ENCODE measurements at regions not wholly inside any gene's neighbourhood (a gene's known extent, or its start where the extent isn't known, plus 50 kb on each side); places are given as distances from the start of the nearest gene placed in this dataset.

GRCh38 chr5:111826064-111826463 is 69.1 kb upstream of the NREP start:
- Histone ChIP-seq H2AFZ (replicated peaks; ENCODE audit: low read length, poor library complexity) (no peak overlapping the region), H3K18ac (ENCODE audit: low read depth, low read length) (no peak overlapping the region), H3K27me3 (ENCODE audit: control insufficient read depth, insufficient read depth, low read length) (no peaks in the 10 kb centered on the region), H2AK5ac (ENCODE audit: low read depth, low read length) (no peak overlapping the region), H3K9ac (ENCODE audit: low read depth, low read length) (no peak overlapping the region), H3K79me1 (ENCODE audit: low read depth in 1 of 2, low read length in 2 of 2) (no peaks in the 10 kb centered on the region), H3K23ac (ENCODE audit: low read depth, low read length) (no peak overlapping the region), H3K56ac (ENCODE audit: extremely low read depth, insufficient read depth, low read length) (no peak overlapping the region), H4K8ac (ENCODE audit: low read depth in 2 of 2, low read length in 2 of 2) (no peak overlapping the region), H3K9me3 (ENCODE audit: control insufficient read depth, insufficient read depth, low read length) (no peaks in the 10 kb centered on the region), H3K4me2 (ENCODE audit: low read depth, low read length) (no peak overlapping the region), H4K91ac (ENCODE audit: insufficient read depth, low read depth, low read length) (no peak overlapping the region), H2AK9ac (replicated peaks; ENCODE audit: low read depth, low read length, poor library complexity) (no peak overlapping the region), H2BK15ac (ENCODE audit: low read depth, low read length) (no peak overlapping the region), H3K14ac (replicated peaks; ENCODE audit: low read depth, low read length) (no peak overlapping the region), H4K20me1 (ENCODE audit: insufficient read depth, low read length) (no peaks in the 10 kb centered on the region), H4K5ac (ENCODE audit: low read depth, low read length) (no peak overlapping the region), H3K4me3 (ENCODE audit: insufficient read depth, low read depth, low read length) (no peak overlapping the region), H2BK20ac (ENCODE audit: low read depth, low read length) (no peak overlapping the region), H2BK5ac (ENCODE audit: low read depth, low read length, poor library complexity, severe bottlenecking) (no peak overlapping the region), H3K4me1 (ENCODE audit: control insufficient read depth, insufficient read depth, low read length) (no peaks in the 10 kb centered on the region; the same call in 1 of the 2 replicates), H3K9me1 (ENCODE audit: insufficient read depth, low read length) (no peaks in the 10 kb centered on the region), H3K36me3 (ENCODE audit: control insufficient read depth, insufficient read depth, low read length) (no peaks in the 10 kb centered on the region), H3K4ac (ENCODE audit: low read depth, low read length) (no peak overlapping the region), H2BK120ac (ENCODE audit: low read depth, low read length) (no peak overlapping the region), H3K27ac (ENCODE audit: insufficient read depth, low read length) (no peak overlapping the region)
- intact Hi-C loops (cut with micrococcal nuclease) = no loop called here
- DNase-seq (no peak), ATAC-seq (ENCODE audit: low read depth) (no peak)
- ChIA-PET CTCF (no interaction called here), POLR2A (ENCODE audit: unreplicated experiment) (no interaction called here)
- dilution Hi-C loops (cut with HindIII; ENCODE audit: low sequenced_read_pairs, unreplicated experiment) = no loop called here
- no CpG with 5 or more reads among the region's 6 CpGs for WGBS, 2 experiments (ENCODE audit: extremely low coverage in 2 of 2, insufficient read length in 1 of 2)
- BruUV-seq (replicated peaks) = no TSS peak
- in situ Hi-C loops (cut with MboI; ENCODE audit: low sequenced_read_pairs) = no loop called here
- TF ChIP-seq RCOR1 (IDR thresholded peaks at IDR 0.05; ENCODE audit: insufficient replicate concordance, low read length) = no peak
- TF ChIP-seq NFE2L2 (IDR thresholded peaks at IDR 0.05; ENCODE audit: low read depth, low read length) = no peak
- TF ChIP-seq CTCF (conservative IDR thresholded peaks at IDR 0.05; ENCODE audit: low read depth, low read length) = no peak
- TF ChIP-seq RAD21 (IDR thresholded peaks at IDR 0.05; ENCODE audit: low read length) = no peak
- TF ChIP-seq MAFK (IDR thresholded peaks at IDR 0.05; ENCODE audit: low read depth, low read length) = no peak
- no peak for TF ChIP-seq SMC3 (IDR thresholded peaks at IDR 0.05; ENCODE audit: low read depth, low read length)
- no peak for TF ChIP-seq ELK1 (IDR thresholded peaks at IDR 0.05; ENCODE audit: borderline replicate concordance, low read depth, low read length)
- no peak for TF ChIP-seq USF2 (IDR thresholded peaks at IDR 0.05; ENCODE audit: low read depth, low read length)
- no peak for TF ChIP-seq RFX5 (IDR thresholded peaks at IDR 0.05; ENCODE audit: low read depth, low read length)
- no peak for TF ChIP-seq POLR2A (IDR thresholded peaks at IDR 0.05; ENCODE audit: low read depth, low read length)
- TF ChIP-seq FOS (IDR thresholded peaks at IDR 0.05; ENCODE audit: low read depth, low read length) = no peak
- TF ChIP-seq MXI1 (IDR thresholded peaks at IDR 0.05; ENCODE audit: borderline replicate concordance, low read depth, low read length) = no peak
- TF ChIP-seq MAZ (IDR thresholded peaks at IDR 0.05; ENCODE audit: borderline replicate concordance, low read depth, low read length) = no peak
- no peak for TF ChIP-seq CHD1 (IDR thresholded peaks at IDR 0.05; ENCODE audit: low read depth, low read length)
- TF ChIP-seq BHLHE40 (IDR thresholded peaks at IDR 0.05; ENCODE audit: low read depth, low read length) = no peak
- TF ChIP-seq CEBPB (IDR thresholded peaks at IDR 0.05; ENCODE audit: low read depth, low read length) = no peak
